Right lobe of liver (tissue), 6 donors: ENCODE measurements at regions not wholly inside any gene's neighbourhood (a gene's known extent, or its start where the extent isn't known, plus 50 kb on each side); places are given as distances from the start of the nearest gene placed in this dataset.

ENCODE experiments used
- ATAC-seq, 4 donors: fragments of 200-7000 bp; cut with Tn5 transposase; one replicate each; pipeline ENCODE4 v1.9.1; 2020; ENCODE audit warnings: mild to moderate bottlenecking in 4 of 4, moderate library complexity in 4 of 4
- DNase-seq, 3 donors: peaks; one replicate each; pipeline ENCODE4 v3.0.0-alpha.2; 2020
- H3K27ac ChIP-seq, 3 donors: fragments of 200-600 bp; one replicate each; pipeline ENCODE4 v1.8.0; 2022
- H3K27me3 ChIP-seq, 2 donors: fragments of 200-600 bp; one replicate each; pipeline ENCODE4 v1.8.0; 2022
- H3K36me3 ChIP-seq, 4 donors: fragments of 200-600 bp; sonication (generic) in 1 of 4; one replicate each; pipeline versions ENCODE4 v1.5.1 to v1.8.0; 2017 to 2022; ENCODE audit warnings: control low read depth in 1 of 4
- H3K4me1 ChIP-seq, 4 donors: fragments of 200-600 bp; sonication (generic) in 1 of 4; one replicate each; pipeline versions ENCODE4 v1.5.1 to v1.8.0; 2017 to 2022; ENCODE audit warnings: control low read depth in 1 of 4
- H3K4me3 ChIP-seq, 3 donors: fragments of 200-600 bp; one replicate each; pipeline ENCODE4 v1.8.0; 2022
- H3K9me3 ChIP-seq, 4 donors: fragments of 200-600 bp; sonication (generic) in 1 of 4; one replicate each; pipeline versions ENCODE4 v1.5.1 to v1.8.0; 2017 to 2022; ENCODE audit warnings: control low read depth in 1 of 4
- CTCF ChIP-seq, 4 donors: fragments of 200-600 bp in 3 of 4; fragments of 450-650 bp in 1 of 4; IDR thresholded peaks; one replicate each; pipeline versions ENCODE4 v1.5.1 to v1.8.0; 2016 to 2022; ENCODE audit warnings: antibody characterized with exemption in 4 of 4, mild to moderate bottlenecking in 2 of 4
- POLR2A ChIP-seq: fragments of 450-650 bp; IDR thresholded peaks from one replicate; pipeline ENCODE4 v1.6.1; 2017; ENCODE audit warnings: antibody characterized with exemption, mild to moderate bottlenecking
- WGBS: methylation state at CpG from one replicate; pipeline ENCODE4 v1.1.6; 2018; ENCODE audit warnings: low coverage, low lambda C conversion rate; ENCODE audit not compliant: insufficient coverage; ENCODE audit errors: missing lambda C conversion rate; 5-methylcytosine and 5-hydroxymethylcytosine counted together
- intact Hi-C, 2 donors: fragments of 100-400 bp; cut with DNase I; formaldehyde crosslinking; loops; one replicate each; pipeline versions ENCODE4 v1.11.2 to v1.14.1; 2022
- donor health status: DM: no; HTN: yes; CAD: no.
- donor health status: DM: no; HTN: no; CAD: no.
- donor health status: DM: no; HTN: no; CAD: no.
- donor health status: DM: no; HTN: yes; CAD: no.
- donor health status: DM: no; HTN: yes; CAD: no.

DNA sequence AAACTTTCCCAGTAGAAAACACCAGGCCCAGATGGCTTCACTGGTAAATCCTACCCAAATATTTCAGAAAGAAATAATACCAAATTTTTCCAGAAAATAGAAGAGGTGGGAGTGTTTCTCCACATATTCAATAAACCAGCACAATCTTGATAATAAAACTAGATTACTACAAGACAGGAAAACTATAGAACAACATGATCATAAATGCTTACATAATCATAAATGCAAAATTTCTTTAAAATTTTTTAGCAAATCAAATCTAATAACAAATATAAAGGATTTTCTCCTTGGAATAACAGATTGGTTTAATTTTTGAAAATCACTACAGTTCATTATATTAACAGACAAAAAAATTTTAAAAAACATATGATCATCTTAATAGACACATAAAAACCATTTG lies 294.5 kb downstream of the BCL11B start:
- no peak for ATAC-seq
- H3K9me3 ChIP-seq = no peaks in the 10 kb centered on the region
- H3K4me1 ChIP-seq = no peaks in the 10 kb centered on the region
- TF ChIP-seq CTCF (IDR thresholded peaks at IDR 0.05) (no peak), POLR2A (no peak)
- intact Hi-C loops = no loop called here
- H3K4me3 ChIP-seq = no peak overlapping the region
- DNase-seq = no peak
- H3K27ac ChIP-seq = no peak overlapping the region
- no peaks in the 10 kb centered on the region for H3K36me3 ChIP-seq
- no peaks in the 10 kb centered on the region for H3K27me3 ChIP-seq

GRCh38 chr14:98982986-98983385 lies 289.0 kb downstream of the BCL11B start:
- no peaks in the 10 kb centered on the region for H3K36me3 ChIP-seq
- H3K4me1 ChIP-seq = no peaks in the 10 kb centered on the region
- intact Hi-C loops = no loop called here
- no peak overlapping the region for H3K4me3 ChIP-seq
- ATAC-seq (no peak), DNase-seq (no peak)
- no peaks in the 10 kb centered on the region for H3K9me3 ChIP-seq
- 69% methylated on average over 8 of the region's 8 CpGs for WGBS
- no peaks in the 10 kb centered on the region for H3K27me3 ChIP-seq
- TF ChIP-seq CTCF (IDR thresholded peaks at IDR 0.05) = no peak
- no peak for TF ChIP-seq POLR2A
- no peak overlapping the region for H3K27ac ChIP-seq

DNA sequence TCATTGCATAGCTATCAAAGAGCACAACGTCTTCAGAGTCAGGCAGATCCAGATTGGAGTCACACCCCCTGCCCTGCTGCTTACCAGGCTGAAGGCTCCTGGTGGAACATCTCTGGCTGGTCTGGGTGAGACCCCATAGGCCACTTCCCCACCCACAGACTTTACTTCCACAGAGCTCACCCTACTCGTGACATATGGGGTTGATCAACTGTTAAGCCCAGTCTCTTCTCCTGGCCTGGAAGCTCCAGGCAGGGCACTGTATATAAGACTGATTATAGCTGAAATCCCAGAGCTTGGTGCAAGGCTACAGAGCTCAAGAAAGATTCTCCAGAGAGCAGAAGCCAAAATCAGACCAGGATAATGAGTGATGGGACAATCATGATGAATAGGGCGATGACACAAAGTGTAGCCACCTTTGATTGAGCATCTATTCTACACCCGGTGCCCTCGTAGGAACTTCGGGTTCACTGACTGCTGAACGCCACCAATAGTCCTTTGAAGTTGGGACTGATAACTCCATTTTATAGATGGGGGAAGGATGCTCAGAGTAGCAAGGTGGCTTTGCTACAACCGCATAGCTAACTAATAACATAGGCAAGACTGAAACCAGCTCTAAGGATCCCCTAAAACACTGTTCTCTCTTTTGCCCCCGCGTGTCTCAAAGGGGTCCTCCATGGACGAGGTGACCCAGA lies 287.8 kb downstream of the BCL11B start:
- 45% methylated on average over 6 of the region's 11 CpGs for WGBS
- ATAC-seq = no peak
- TF ChIP-seq POLR2A (no peak), CTCF (IDR thresholded peaks at IDR 0.05) (no peak)
- Histone ChIP-seq H3K4me1 (no peaks in the 10 kb centered on the region), H3K4me3 (no peak overlapping the region), H3K27me3 (no peaks in the 10 kb centered on the region), H3K27ac (no peak overlapping the region), H3K36me3 (no peaks in the 10 kb centered on the region), H3K9me3 (no peaks in the 10 kb centered on the region)
- intact Hi-C loops = no loop called here
- DNase-seq = no peak

DNA sequence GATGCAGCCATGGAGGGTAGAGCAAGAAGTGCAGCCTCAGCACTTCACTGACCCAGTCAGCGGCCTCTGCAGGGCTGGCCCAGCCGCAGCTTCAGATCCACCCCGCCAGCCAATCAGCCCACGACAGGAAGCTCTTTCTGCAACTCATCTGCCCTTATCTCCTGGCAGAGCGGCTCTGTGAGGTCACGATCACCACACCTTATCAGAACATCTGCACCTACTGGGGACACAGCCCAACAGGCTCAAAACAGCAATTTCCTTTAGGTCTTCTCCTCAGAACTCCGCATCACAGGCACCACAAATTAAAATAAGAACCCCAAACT lies 287.3 kb downstream of the BCL11B start:
- H3K9me3 ChIP-seq = no peaks in the 10 kb centered on the region
- no peaks in the 10 kb centered on the region for H3K27me3 ChIP-seq
- intact Hi-C loops = no loop called here
- no peak for TF ChIP-seq CTCF (IDR thresholded peaks at IDR 0.05)
- TF ChIP-seq POLR2A = no peak
- no peaks in the 10 kb centered on the region for H3K36me3 ChIP-seq
- H3K4me3 ChIP-seq = no peak overlapping the region
- peak in 3 of 4 donors; percentile 32 to 56 (median 38) for ATAC-seq
- WGBS = 28% methylated on average over 4 of the region's 7 CpGs
- no peak for DNase-seq
- H3K4me1 ChIP-seq = no peaks in the 10 kb centered on the region
- no peak overlapping the region for H3K27ac ChIP-seq

GRCh38 chr14:98993818-98994217 lies 278.2 kb downstream of the BCL11B start:
- H3K4me3 ChIP-seq = no peak overlapping the region
- no peak for TF ChIP-seq POLR2A
- TF ChIP-seq CTCF (IDR thresholded peaks at IDR 0.05) = no peak

More at GRCh38 chr14:98993818-98994217, 278.2 kb downstream of the BCL11B start:
- no peaks in the 10 kb centered on the region for H3K27me3 ChIP-seq
- no CpG with 5 or more reads among the region's 1 CpG for WGBS
- ATAC-seq (no peak), DNase-seq (no peak)
- intact Hi-C loops = no loop called here
- no peaks in the 10 kb centered on the region for H3K36me3 ChIP-seq
- no peak overlapping the region for H3K27ac ChIP-seq
- H3K9me3 ChIP-seq = no peaks in the 10 kb centered on the region
- no peaks in the 10 kb centered on the region for H3K4me1 ChIP-seq
